GM18907 (cell line): ENCODE measurements at regions not wholly inside any gene's neighbourhood (a gene's known extent, or its start where the extent isn't known, plus 50 kb on each side); places are given as distances from the start of the nearest gene placed in this dataset.
"Not testable (repeated sequence)": the region's sequence is repeated elsewhere in the genome, so short reads cannot be mapped to it uniquely, and the experiment has no call there.

Source experiments
- ATAC-seq: cut with Tn5 transposase; IDR thresholded peaks from one replicate; pipeline ENCODE4 v1.9.1; 2021; ENCODE audit warnings: mild to moderate bottlenecking, moderate library complexity; ENCODE audit not compliant: unreplicated experiment

DNA sequence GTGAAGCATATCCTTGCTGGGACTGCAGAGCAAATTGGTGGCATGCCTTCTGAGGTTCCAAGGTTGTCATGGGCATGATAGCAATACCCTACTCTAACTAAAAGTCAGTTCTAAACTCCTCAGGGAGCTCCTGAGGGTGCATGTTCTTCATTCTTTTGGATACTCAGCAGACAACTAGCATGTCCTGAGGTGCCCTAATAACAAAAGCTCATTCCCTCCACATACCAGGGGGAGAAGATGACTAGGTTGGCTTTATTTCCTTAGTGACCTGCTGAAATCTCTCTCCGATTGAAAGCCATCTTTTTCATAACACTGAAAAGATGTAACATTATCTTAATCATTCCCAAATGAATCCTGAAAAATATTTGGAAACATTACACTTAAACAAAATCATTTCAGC is 188.7 kb upstream of the IGF1 start:
- ATAC-seq, result no peak

DNA sequence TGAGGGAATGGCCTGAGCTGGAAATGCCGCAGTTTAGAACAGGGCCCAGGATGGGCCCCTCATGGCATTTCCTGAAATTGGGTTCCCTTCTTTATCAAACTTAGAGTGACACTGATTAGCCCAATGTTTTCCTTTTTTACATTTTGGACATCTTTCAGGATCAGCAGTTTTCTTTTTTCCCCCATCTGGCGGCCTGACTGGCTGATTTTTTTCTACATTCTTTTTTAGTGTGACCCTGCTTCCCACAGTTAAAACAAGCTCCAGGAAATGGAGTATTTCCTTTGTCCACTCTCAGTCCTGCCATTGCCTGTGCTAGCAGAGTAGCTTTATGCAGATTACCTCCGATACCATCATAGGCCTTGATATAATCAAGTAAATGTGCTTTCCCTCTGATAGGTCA is 185.8 kb upstream of the IGF1 start:
- not testable (repeated sequence) for ATAC-seq

DNA sequence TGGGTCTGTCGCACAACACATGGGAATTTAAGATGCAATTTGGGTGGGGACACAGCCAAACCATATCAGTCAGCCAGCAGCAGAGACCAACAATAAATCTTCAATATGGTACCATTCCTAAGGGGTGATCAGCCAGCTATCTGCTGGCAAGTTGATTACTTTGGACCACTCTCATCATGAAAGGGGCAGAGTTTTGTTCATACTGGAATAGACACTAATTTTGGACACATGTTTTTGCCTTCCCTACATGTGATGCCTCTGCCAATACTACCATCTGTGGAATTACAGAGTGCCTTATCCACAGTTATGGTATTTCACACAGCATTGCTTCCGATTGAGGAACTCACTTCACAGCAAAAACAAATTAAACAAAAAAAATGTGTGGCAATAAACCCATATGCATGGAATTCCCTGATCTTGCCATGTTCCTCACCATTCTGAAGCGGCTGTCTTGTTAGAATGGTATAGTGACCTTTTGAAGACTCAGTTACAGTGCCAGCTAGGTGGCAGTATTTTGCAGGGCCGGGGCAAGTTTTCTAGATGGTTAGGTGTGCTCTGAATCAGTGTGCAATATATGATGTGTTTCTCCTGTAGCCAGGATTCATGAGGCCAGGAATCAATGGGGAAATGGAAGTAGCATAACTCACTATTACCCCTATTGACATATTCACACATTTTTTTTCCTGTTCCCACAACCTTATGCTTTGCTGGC is 179.0 kb upstream of the IGF1 start:
- ATAC-seq, result no peak

DNA sequence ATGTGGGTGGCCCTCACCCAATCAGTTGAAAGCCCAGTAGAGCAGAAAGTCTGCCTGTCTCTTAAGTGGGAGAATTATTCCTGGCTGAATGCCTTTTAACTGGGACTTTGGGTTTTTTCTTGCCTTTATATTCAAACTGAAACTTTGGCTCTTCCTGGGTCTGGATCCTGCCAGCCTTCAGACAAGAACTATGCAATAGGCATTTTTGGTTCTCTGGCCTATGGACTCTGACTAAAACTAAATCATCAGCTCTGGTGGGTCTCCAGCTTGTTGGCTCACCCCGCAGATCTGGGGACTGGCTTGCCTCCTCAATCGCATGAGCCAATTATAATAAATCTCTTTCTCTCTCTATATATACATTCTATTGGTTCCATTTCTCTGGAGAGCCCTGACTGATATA is 173.0 kb upstream of the IGF1 start:
- ATAC-seq, result no peak

DNA sequence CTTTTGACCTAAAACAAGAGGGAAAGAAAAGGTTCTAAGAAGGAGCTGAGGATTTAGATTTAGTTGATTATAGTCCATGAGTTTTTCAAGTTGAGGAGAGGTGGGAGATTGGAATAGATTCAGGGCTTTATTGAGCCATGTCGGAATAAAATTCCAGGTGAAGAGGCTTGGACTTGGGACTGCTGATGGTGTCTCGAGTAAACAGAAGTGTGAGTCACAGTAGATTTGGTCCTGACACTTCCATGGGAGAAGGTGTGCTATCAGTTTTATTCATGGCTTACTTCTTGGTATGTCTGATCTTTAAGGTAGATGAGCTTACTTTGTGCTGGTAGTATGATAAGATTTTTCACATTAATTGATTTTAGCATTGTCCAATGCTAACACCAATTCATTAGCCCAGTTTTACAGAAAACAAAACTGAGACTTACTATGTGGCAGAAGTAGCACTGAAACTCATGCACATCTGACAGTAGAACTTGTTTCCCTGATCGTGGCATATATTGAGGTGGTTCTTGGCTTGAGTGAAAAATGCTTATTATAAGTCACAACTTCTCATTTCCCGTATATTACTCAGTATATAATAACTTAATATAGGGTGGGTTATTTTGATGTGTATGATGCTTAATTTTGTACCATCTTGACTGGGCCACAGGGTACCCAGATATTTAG is 172.4 kb upstream of the IGF1 start:
- ATAC-seq, result peak; percentile 48

DNA sequence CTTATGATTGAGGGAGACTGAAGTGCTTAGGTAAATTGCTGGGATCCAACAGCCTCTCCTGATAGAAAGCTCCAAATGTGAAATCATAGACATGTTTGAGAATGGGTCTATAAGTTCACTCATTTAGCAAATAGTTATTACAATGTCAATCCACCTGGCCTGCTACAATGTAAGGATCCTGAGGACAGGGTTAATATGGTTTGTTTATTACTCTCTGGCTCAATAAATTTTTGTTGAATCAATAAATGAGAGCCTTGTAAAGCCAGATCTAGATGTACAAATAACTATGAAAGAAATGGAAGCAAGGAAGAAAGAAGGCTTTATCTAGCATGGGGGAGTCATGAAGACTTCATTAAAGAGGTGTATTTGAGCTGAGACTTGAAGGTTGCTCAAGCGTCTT is 165.6 kb upstream of the IGF1 start:
- ATAC-seq, result no peak

DNA sequence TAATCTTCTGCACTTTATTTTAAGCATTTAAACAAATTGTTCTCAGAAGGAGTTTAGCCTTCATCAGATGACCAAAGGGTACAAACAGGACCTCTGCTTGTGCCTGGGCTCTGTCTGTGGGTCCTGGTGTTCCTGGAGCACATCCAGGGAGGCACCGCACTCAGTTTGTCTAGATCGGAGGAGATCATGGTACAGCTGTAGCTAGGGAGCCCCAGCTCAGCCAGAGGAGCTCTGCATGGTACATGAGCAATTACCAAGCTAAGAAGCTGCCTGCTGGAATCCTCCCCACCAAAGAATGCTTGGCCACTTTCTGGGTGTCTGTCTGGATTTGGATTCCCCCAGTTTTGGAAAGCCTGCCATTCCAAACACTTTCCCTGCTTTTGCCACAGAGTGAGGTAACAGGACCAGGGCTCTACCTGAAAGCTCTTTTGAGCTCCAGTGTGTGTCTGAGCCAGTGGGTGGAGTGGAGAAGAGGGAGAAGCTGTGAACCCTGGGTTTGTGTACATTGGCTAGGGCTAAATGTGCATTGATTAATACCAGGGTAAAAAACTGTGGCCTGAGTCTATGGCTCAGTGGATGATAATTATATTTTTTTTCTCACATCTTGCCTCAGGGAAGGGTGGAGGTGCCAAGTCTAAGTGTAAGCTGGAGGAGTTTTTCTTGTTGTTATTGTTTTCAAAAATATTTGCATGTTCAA is 163.7 kb upstream of the IGF1 start:
- ATAC-seq, result no peak

DNA sequence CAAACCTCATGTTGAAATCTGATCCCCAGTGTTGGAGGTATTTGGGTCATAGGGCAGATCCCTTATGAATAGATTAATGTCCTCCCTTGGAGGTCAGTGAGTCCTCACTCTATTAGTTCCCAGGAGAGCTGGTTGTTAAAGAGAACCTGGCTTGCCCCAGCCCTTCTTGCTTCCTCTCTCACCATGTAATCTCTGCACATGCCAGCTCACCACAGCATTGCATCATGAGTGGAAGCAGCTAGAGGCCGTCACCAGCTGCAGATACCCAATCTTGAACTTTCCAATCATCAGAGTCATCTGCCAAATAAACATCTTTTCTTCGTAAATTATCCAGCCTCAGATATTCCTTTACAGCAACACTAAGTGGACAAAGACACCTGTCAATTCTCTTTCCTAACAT is 161.8 kb upstream of the IGF1 start:
- ATAC-seq, result no peak

DNA sequence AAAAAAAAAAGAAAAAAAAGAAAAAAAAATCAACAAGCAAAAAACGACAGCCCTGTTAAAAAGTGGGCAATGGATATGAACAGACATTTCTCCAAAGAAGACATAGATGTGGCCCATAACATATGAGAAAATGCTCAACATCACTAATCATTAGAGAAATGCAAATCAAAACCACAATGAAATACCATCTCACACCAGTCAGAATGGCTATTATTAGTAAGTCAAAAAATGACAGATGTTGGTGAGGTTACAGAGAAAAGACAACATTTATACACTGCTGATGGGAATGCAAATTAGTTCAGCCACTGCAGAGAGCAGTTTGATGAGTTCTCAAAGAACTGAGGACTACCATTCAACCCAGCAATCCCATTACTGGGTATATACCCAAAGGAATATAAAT is 160.3 kb upstream of the IGF1 start:
- peak; percentile 55 for ATAC-seq

DNA sequence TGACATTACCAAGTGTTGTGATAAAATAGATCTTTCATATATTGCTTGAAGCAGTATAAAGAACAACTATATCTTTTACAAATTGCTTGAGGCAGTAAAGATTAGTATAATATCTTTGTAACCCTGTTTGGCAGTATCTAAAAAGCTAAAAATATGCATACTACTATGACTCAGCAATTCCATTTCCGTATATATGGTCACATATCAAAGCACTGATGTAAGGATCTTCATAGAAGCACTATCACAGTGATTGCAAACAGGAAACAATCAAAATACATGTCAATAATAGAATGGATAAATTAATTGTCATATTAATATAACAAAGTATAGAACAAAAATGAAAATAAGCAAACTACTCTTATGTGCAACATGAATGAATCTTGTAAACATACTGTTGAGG is 158.4 kb upstream of the IGF1 start:
- no peak for ATAC-seq

DNA sequence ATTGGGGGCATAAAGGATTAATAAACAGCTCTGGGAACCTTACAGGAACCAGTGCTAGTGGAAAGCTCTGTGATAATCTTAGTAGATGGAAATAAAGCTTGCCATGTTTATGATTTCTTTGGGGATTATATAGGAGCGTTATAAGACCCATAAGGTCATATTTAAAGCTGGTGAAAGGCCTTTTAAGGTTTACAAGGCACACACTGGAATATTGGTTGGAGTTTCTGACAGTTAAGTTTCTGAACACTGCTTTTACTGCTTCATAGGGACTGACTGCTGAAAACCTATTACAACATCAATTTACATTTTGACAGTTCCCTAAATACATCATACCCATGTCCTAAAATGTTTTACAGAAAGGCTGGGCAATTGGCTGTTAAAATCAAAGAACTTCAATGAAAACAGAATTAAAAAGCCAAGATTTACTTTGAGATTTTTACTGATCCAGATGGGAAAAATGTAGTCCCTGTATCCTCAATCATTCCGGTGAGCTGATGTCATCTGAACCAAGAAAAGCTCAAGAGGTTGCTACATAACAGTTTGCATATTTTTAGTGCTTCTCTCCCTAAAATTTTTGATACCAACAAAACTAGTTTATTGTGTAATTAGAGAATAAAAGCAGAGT is 153.7 kb upstream of the IGF1 start:
- no peak for ATAC-seq

DNA sequence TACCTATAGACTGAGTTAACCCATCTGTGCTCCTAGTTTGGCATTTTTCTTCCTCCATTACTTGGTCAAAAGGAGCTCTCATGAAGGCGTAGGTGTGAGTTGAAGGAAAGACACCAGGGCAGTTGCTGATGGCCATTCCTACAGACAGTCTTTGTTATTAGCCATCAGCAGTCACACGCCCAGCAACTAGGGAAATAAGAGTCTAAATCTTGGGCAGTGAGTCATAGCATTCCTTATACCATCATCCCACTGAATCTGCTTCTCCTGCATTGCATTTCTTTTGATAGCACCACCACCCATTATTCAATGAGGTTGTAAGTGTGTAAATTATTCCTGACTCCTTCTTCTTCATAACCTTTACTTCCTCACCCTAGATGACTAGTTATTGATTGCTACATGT is 150.9 kb upstream of the IGF1 start:
- no peak for ATAC-seq

DNA sequence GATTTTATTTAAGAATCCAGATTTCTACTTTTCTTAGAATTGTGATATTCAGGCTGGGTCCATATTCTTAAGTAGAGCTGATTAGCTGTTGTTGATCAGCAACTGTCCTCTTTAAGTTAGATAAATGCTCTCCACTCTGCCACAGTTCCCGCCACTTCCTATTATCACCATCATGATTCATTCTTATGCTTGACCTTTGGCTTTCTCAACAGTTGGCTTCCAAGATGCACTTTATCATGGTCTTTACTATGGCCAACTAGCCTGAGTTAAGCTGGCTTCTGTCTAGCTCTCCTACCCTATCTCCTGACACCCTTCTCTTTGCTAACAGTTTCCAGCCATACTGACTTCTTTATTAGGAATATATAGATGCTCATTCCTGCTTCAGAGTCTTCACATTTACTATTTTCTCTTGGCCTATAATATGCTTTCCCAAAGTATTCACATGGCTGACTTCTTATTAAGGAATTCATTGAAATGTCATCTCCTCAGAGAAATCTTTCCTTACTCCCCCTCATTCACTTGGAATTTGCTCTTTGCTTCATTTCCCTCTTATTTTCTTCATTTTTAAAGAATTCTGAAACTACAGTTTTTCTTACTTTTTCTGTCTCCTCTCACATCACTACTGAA is 149.0 kb upstream of the IGF1 start:
- no peak for ATAC-seq

DNA sequence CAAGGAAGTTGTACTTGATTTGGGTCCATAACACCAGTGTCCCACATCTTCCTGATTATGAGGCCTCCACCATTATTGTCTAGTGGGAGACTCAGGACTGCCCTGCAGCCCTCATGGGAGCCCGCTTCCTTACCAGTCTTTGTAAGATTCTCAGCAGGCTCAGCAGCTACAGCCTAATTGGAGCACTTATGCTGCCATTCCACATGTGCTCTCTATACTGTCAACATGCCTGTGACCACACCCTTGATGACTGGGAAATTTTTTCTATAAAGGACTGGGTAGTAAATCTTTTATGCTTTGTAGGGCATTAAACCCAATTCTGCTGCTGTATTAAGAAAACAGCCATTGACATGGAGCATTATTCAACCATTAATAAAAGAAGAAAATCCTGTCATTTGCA is 145.5 kb upstream of the IGF1 start:
- ATAC-seq, result no peak

DNA sequence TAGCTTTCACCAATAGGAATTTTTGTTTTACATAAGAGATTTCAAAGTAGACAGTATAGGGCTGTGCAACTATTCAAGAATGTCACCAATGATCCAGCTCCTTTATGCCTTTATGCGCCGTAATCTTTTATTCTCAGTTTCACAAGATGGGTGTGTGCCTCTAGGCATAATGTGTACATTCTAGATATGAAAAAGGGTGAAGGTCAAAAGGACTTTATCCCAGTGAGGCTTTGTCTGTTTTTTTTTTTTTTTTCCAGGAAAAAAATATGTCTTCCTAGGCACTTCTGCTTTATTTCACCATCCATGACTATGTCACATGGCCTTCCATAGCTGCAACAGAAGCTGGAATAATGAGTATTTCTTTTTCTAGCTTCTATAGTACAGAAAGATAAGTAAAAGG is 142.3 kb upstream of the IGF1 start:
- ATAC-seq, result no peak

DNA sequence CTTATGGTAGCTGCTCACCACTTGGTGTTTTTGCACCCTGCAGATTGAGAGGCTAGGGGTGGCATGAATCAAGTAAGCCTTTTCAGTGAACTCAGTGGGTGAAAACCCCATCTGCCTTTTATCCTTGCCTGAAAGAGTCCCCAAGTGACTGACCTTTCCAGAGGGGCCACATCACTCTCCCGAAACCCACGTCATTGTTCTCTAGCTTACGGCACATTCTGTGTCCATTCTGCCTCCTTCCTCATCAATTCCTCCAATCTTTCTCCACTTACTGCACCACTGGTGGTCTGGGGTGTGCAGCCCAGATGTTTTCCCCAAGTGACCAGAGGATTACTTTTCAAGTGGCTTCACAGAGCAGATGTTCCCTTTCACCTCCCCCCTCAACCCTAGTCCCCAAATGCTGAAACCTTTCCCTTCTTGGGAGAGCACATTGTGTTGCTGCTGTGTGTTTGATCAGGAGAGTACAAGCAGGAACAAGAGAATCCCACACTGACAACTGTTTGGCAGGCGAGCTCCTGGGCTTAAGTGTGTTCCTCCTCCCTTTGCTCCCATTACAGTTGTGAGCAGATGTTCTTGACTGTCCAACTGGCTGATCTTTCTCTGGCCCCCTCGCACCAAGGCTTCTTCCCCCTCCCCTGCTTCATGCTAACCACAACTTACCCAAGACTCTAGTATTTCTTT is 138.0 kb upstream of the IGF1 start:
- no peak for ATAC-seq

DNA sequence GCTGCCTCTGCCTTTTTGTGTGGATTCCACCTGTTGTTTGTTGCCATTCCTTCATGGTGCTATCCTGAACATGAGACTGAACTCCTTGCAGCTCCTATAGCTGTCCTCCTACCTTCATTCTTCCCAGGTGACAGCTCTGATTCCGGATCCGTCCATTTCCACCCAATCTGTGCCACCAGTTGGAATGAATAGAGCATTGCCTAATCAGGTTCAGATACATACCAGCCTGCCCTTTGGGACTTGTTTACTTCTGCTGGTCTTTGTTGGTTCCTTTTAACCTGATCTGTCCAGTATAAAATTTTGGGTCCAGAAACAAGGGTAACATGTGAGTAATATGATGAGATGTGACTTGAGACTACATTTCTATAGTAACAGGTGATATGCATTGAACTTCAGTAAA is 136.3 kb upstream of the IGF1 start:
- ATAC-seq, result no peak

DNA sequence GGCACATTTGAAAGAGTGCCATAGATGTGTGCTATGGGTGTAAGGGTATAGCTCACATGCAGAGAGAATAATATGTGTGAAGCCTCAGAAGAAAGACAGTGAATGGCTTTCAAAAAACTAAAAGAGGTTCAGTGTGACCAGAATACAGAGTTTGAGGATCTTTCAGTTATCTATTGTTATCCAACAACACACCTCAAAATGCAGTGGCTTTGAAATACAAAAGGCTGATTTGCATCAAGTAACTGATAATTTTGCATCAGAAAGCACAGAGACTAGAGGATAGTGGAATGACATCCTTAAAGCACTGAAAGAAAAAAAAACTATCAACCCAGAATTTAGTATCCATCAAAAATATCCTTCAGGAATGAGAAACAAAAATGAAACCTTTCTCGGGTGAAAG is 131.6 kb upstream of the IGF1 start:
- no peak for ATAC-seq

DNA sequence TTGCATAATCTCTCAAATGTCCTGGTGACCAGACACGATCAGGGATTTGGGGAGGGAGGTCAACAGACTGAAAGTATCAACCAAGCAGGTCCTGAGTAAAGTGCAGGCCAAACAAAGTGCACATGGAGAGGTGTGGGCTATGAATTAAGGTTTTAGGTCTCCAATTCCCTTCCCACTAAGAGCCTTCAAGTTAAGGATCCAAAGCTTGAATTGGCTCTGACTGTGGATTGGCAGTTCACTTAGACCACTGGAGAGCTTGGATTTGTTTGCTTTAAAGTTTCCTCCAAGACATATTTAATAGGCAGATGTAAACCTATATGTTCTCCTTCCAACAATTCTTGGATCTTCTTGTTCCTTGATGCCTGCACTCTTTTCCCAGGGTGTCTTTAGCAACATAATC is 129.6 kb upstream of the IGF1 start:
- ATAC-seq, result no peak

DNA sequence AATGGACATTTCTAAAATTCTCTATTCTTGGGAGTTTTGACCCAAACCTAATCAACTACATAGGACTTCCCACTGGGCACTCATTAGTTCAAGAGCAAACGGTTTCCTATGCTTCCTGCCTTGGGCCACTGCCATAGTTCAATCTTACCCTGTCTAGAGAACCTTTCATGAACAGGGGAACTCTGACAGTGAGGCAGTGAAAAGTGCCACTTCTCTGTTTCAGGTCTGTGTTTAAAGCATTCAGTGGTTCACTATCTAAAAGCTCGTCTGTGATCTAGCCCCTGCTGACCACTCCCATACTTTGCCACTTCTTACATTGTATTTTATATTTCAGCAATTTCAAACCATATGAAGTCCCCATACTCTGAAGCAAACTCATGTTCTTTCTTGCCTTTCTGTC is 122.7 kb upstream of the IGF1 start:
- no peak for ATAC-seq

DNA sequence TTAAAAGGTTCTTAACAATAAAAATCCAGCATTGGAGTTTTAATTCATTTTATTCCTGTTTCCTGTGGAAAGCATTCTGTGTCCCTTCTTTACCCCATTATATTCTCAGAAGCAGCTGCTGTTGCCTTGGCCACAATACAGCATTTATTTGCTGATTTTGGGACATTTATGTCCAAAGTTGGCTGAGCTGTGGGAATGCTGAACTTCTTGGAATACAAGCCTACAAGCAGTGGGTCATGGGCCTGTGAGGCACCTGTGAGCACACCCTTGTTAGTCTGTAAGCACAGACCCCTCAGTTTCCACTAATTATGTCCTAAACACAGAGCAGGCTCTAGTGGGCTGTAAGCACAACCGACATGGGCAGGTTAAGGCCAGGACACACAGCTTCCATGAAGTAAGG is 122.2 kb upstream of the IGF1 start:
- no peak for ATAC-seq
